H1 (cell line): ENCODE measurements at regions not wholly inside any gene's neighbourhood (a gene's known extent, or its start where the extent isn't known, plus 50 kb on each side); places are given as distances from the start of the nearest gene placed in this dataset.

ENCODE experiments used
- CTCF ChIA-PET: fragments of 300-600 bp; sonication (Branson Sonifier 250); formaldehyde crosslinking; loops from one replicate; lab custom pipeline; 2021; ENCODE audit not compliant: partially characterized antibody; lab: Charles Lee
- POLR2A ChIA-PET: fragments of 300-600 bp; sonication (Branson Sonifier 250); formaldehyde crosslinking; loops from one replicate; lab custom pipeline; 2021; ENCODE audit warnings: inconsistent platforms; ENCODE audit not compliant: partially characterized antibody; lab: Charles Lee
- DNase-seq, 2 experiments: peaks; one replicate each; pipeline versions ENCODE4 v3.0.0 to v3.0.0-alpha.2; 2010 to 2022; ENCODE audit warnings: low spot score in 2 of 2, low read depth in 1 of 2, mixed read lengths in 1 of 2
- FAIRE-seq: peaks from 2 replicates; lab custom pipeline; 2011; peaks lifted over from hg19 to GRCh38; lab: Jason Lieb, UNC
- H2AFZ ChIP-seq: 2 replicates; pipeline ENCODE4 v1.8.1; 2012; ENCODE audit warnings: low read length, inconsistent platforms
- H2AK5ac ChIP-seq: 2 replicates; pipeline ENCODE4 v1.6.1; 2013; ENCODE audit warnings: low read depth, low read length
- H2BK120ac ChIP-seq: replicated peaks from 2 replicates; pipeline ENCODE3; 2013; ENCODE audit warnings: low read depth, low read length, inconsistent platforms
- H2BK12ac ChIP-seq: 2 replicates; pipeline ENCODE4 v1.6.1; 2013; ENCODE audit warnings: low read depth, low read length
- H2BK15ac ChIP-seq: 2 replicates; pipeline ENCODE4 v1.6.1; 2013; ENCODE audit warnings: low read length
- H2BK20ac ChIP-seq: 2 replicates; pipeline ENCODE4 v1.6.1; 2013; ENCODE audit warnings: low read length
- H2BK5ac ChIP-seq: 2 replicates; pipeline ENCODE4 v1.6.1; 2013; ENCODE audit warnings: low read depth, low read length
- H3K14ac ChIP-seq: 2 replicates; pipeline ENCODE4 v1.6.1; 2013; ENCODE audit warnings: inconsistent platforms; ENCODE audit not compliant: insufficient read length
- H3K18ac ChIP-seq: 2 replicates; pipeline ENCODE4 v1.6.1; 2013; ENCODE audit warnings: low read length; ENCODE audit errors: extremely low read depth
- H3K23ac ChIP-seq: 2 replicates; pipeline ENCODE4 v1.6.1; 2013; ENCODE audit warnings: inconsistent platforms; ENCODE audit not compliant: insufficient read length
- H3K23me2 ChIP-seq: 2 replicates; pipeline ENCODE4 v1.6.1; 2013; ENCODE audit warnings: low read depth, low read length
- H3K27ac ChIP-seq: 2 replicates; pipeline ENCODE4 v1.6.1; 2011; ENCODE audit warnings: low read depth, low read length, inconsistent platforms
- H3K27me3 ChIP-seq, 4 experiments: replicated peaks in 1 of 4; 1 replicate in 1 of 4; 2 replicates in 3 of 4; pipeline versions ENCODE4 v1.6.1 to v1.8.1; 2011 to 2013; ENCODE audit warnings: low read length in 3 of 4, mild to moderate bottlenecking in 3 of 4, inconsistent platforms in 2 of 4, mixed read lengths in 2 of 4, moderate library complexity in 1 of 4; ENCODE audit not compliant: control insufficient read depth in 3 of 4, insufficient read depth in 3 of 4; ENCODE audit errors: extremely low read depth in 1 of 4
- H3K36me3 ChIP-seq, 4 experiments: 2 replicates each; pipeline versions ENCODE4 v1.6.1 to v1.8.1; 2011 to 2013; ENCODE audit warnings: mild to moderate bottlenecking in 4 of 4, low read length in 3 of 4, moderate library complexity in 2 of 4, control low read depth in 1 of 4, inconsistent platforms in 1 of 4; ENCODE audit not compliant: insufficient read depth in 4 of 4, control insufficient read depth in 2 of 4
- H3K4ac ChIP-seq: replicated peaks from 2 replicates; pipeline ENCODE3; 2013; ENCODE audit warnings: low read length, low read depth, mixed read lengths, inconsistent platforms; ENCODE audit not compliant: insufficient read length
- H3K4me1 ChIP-seq, 4 experiments: replicated peaks in 1 of 4; 1 replicate in 1 of 4; 2 replicates in 3 of 4; pipeline versions ENCODE4 v1.6.1 to v1.8.1; 2011 to 2013; ENCODE audit warnings: low read length in 3 of 4, inconsistent platforms in 2 of 4, mixed read lengths in 1 of 4; ENCODE audit not compliant: insufficient read depth in 4 of 4, control insufficient read depth in 3 of 4
- H3K4me2 ChIP-seq, 2 experiments: 2 replicates each; pipeline versions ENCODE4 v1.6.1 to v1.8.1; 2011 to 2013; ENCODE audit warnings: low read depth in 2 of 2, low read length in 2 of 2, control low read depth in 1 of 2, inconsistent platforms in 1 of 2, mild to moderate bottlenecking in 1 of 2; ENCODE audit not compliant: insufficient read depth in 1 of 2
- H3K4me3 ChIP-seq, 4 experiments: fragments of 200-600, 300-600 bp in 1 of 4; sonication (generic), shearing (Covaris generic), sonication (Bioruptor Twin) in 1 of 4; 2 replicates each; pipeline versions ENCODE4 v1.5.1 to v1.8.1; 2011 to 2016; ENCODE audit warnings: low read length in 4 of 4, low read depth in 3 of 4, control low read depth in 2 of 4, inconsistent platforms in 2 of 4, mild to moderate bottlenecking in 2 of 4, mixed read lengths in 1 of 4, moderate library complexity in 1 of 4; ENCODE audit not compliant: insufficient read depth in 2 of 4; ENCODE audit errors: extremely low read depth in 1 of 4
- H3K56ac ChIP-seq: replicated peaks from 2 replicates; pipeline ENCODE3; 2013; ENCODE audit warnings: low read depth, mild to moderate bottlenecking, mixed read lengths, low read length, inconsistent platforms; ENCODE audit not compliant: insufficient read length
- H3K79me1 ChIP-seq: 2 replicates; pipeline ENCODE4 v1.6.1; 2013; ENCODE audit warnings: low read depth, low read length, control low read depth
- H3K79me2 ChIP-seq, 2 experiments: 2 replicates each; pipeline versions ENCODE4 v1.6.1 to v1.8.1; 2012 to 2013; ENCODE audit warnings: low read length in 2 of 2, mild to moderate bottlenecking in 2 of 2, inconsistent platforms in 1 of 2; ENCODE audit not compliant: insufficient read depth in 2 of 2, control insufficient read depth in 1 of 2
- H3K9ac ChIP-seq, 4 experiments: replicated peaks in 1 of 4; 1 replicate in 1 of 4; 2 replicates in 3 of 4; pipeline versions ENCODE4 v1.6.1 to v1.8.1; 2011 to 2013; ENCODE audit warnings: low read depth in 3 of 4, low read length in 3 of 4, control low read depth in 2 of 4, mild to moderate bottlenecking in 2 of 4, moderate library complexity in 2 of 4, inconsistent platforms in 1 of 4; ENCODE audit errors: extremely low read depth in 1 of 4
- H3K9me3 ChIP-seq, 2 experiments: 2 replicates each; pipeline versions ENCODE4 v1.6.1 to v1.8.1; 2012 to 2013; ENCODE audit warnings: mild to moderate bottlenecking in 2 of 2, moderate library complexity in 2 of 2, control low read depth in 1 of 2, inconsistent platforms in 1 of 2, low read depth in 1 of 2, low read length in 1 of 2, mixed read lengths in 1 of 2; ENCODE audit not compliant: insufficient read depth in 2 of 2
- H4K20me1 ChIP-seq, 2 experiments: replicated peaks in 1 of 2; 2 replicates each; pipeline versions ENCODE3 to v1.8.1; 2011 to 2013; ENCODE audit warnings: inconsistent platforms in 2 of 2, low read length in 2 of 2, mild to moderate bottlenecking in 1 of 2; ENCODE audit not compliant: insufficient read depth in 2 of 2, control insufficient read depth in 1 of 2
- H4K5ac ChIP-seq: 2 replicates; pipeline ENCODE4 v1.6.1; 2013; ENCODE audit warnings: low read length, low read depth, mixed read lengths, inconsistent platforms; ENCODE audit not compliant: insufficient read length
- H4K8ac ChIP-seq: 2 replicates; pipeline ENCODE4 v1.8.0; 2013; ENCODE audit warnings: mild to moderate bottlenecking, moderate library complexity, low read length, inconsistent platforms; ENCODE audit not compliant: insufficient read depth; ENCODE audit errors: extremely low read depth
- H4K91ac ChIP-seq: replicated peaks from 2 replicates; pipeline ENCODE3; 2013; ENCODE audit warnings: low read length, mixed read lengths, inconsistent platforms; ENCODE audit not compliant: insufficient read length
- ATF2 ChIP-seq: IDR thresholded peaks from 2 replicates; pipeline ENCODE4 v1.6.1; 2012; ENCODE audit warnings: low read length, inconsistent platforms
- CREB1 ChIP-seq: IDR thresholded peaks from 2 replicates; pipeline ENCODE4 v1.6.1; 2012; ENCODE audit warnings: inconsistent platforms
- EZH2 ChIP-seq: fragments of 200-600 bp; sonication (generic); IDR thresholded peaks from 2 replicates; pipeline ENCODE4 v1.7.1; 2012; ENCODE audit warnings: low read depth, mild to moderate bottlenecking, moderate library complexity, low read length, inconsistent platforms; ENCODE audit not compliant: severe bottlenecking
- GTF2F1 ChIP-seq: IDR thresholded peaks from 2 replicates; pipeline ENCODE4 v1.6.1; 2012; ENCODE audit warnings: low read depth, low read length, improper control_type of control experiment, borderline replicate concordance
- KDM1A ChIP-seq: fragments of 200-600, 300-600 bp; sonication (generic); IDR thresholded peaks from 2 replicates; pipeline ENCODE4 v1.7.1; 2016; ENCODE audit warnings: mild to moderate bottlenecking, low read length, borderline replicate concordance
- PHF8 ChIP-seq: fragments of 200-600 bp; sonication (generic); conservative IDR thresholded peaks from 2 replicates; pipeline ENCODE4 v1.7.1; 2012; ENCODE audit warnings: low read depth, mild to moderate bottlenecking, inconsistent platforms, low read length, moderate library complexity
- SIX5 ChIP-seq: IDR thresholded peaks from 2 replicates; pipeline ENCODE4 v1.6.1; 2011; ENCODE audit warnings: mild to moderate bottlenecking, low read depth, low read length
- SP1 ChIP-seq: IDR thresholded peaks from 2 replicates; pipeline ENCODE4 v1.6.1; 2011; ENCODE audit warnings: low read depth, low read length
- TBP ChIP-seq: IDR thresholded peaks from 2 replicates; pipeline ENCODE4 v1.6.1; 2011; ENCODE audit warnings: low read depth, low read length, improper control_type of control experiment
- WGBS, 2 experiments: shearing (Covaris generic) in 1 of 2; methylation state at CpG; one replicate each; pipeline versions ENCODE4 v1.1.6 to v1.1.7; 2013 to 2015; ENCODE audit warnings: low lambda C conversion rate in 2 of 2, mixed read lengths in 2 of 2, inconsistent platforms in 1 of 2, low coverage in 1 of 2, missing lambda C conversion rate in 1 of 2; ENCODE audit not compliant: insufficient replicate concordance in 2 of 2, insufficient coverage in 1 of 2, insufficient read length in 1 of 2; ENCODE audit errors: extremely low coverage in 1 of 2, missing lambda C conversion rate in 1 of 2; 5-methylcytosine and 5-hydroxymethylcytosine counted together

- TF ChIP-seq EZH2 (no peak), SIX5 (no peak), SP1 (no peak), CREB1 (no peak), GTF2F1 (no peak), ATF2 (no peak), TBP (no peak), PHF8 (no peak), KDM1A (no peak)
- TF ChIP-seq, all 59 proteins: peak for 0
- H4K91ac ChIP-seq: no peak overlapping the region
- H2BK5ac ChIP-seq: no peak overlapping the region
- FAIRE-seq (no peak), DNase-seq (no peak)
- no peaks in the 10 kb centered on the region for H3K79me1 ChIP-seq
- no peak overlapping the region for H3K4me2 ChIP-seq
- no peaks in the 10 kb centered on the region for H3K79me2 ChIP-seq
- H2BK15ac ChIP-seq: no peak overlapping the region
- no peak overlapping the region for H3K18ac ChIP-seq
- H3K4me3 ChIP-seq: no peak overlapping the region
- H3K56ac ChIP-seq: no peak overlapping the region
- no peaks in the 10 kb centered on the region for H3K23me2 ChIP-seq
- H3K14ac ChIP-seq: no peak overlapping the region
- no peaks in the 10 kb centered on the region for H4K20me1 ChIP-seq
- H3K9me3 ChIP-seq: no peaks in the 10 kb centered on the region
- H3K9ac ChIP-seq: no peak overlapping the region
- no peak overlapping the region for H4K8ac ChIP-seq
- H3K27me3 ChIP-seq: no peaks in the 10 kb centered on the region
- H3K27ac ChIP-seq: no peak overlapping the region
- no peak overlapping the region for H3K23ac ChIP-seq
- 0 out of 7 replicates have a peak, but pooled peaks cover 0 to 2% (median 0%) of the 10 kb centered on the region in 4 experiments for H3K4me1 ChIP-seq
- H2AK5ac ChIP-seq: no peak overlapping the region
- H3K36me3 ChIP-seq: no peaks in the 10 kb centered on the region
- 82% methylated on average over 5 of the region's 5 CpGs; no CpG with 5 or more reads in 1 of the 2 experiments for WGBS, 2 experiments
- H2BK12ac ChIP-seq: no peak overlapping the region
- no peak overlapping the region for H2BK20ac ChIP-seq
- no peak overlapping the region for H2AFZ ChIP-seq
- no peak overlapping the region for H4K5ac ChIP-seq
- CTCF ChIA-PET: interaction anchor here (0.9 to 1.6 kb wide), 3 partner anchors 18 to 317 kb away, joined by 3 to 4 read pairs (median 3); no protein-coding TSS in a partner anchor
- H3K4ac ChIP-seq: no peak overlapping the region
- POLR2A ChIA-PET: no interaction called here
- H2BK120ac ChIP-seq: no peak overlapping the region
These were observed 96.4 kb downstream of the MIS18A start for GRCh38 chr21:32182449-32182848.
